Bronchial epithelial cell (primary cell): ENCODE measurements at regions not wholly inside any gene's neighbourhood (a gene's known extent, or its start where the extent isn't known, plus 50 kb on each side); places are given as distances from the start of the nearest gene placed in this dataset.

Experiments
- DNase-seq: peaks from one replicate; pipeline ENCODE4 v3.0.0-alpha.2; 2010; ENCODE audit warnings: low read depth
- FAIRE-seq: peaks from 2 replicates; lab custom pipeline; 2011; peaks lifted over from hg19 to GRCh38; lab: Jason Lieb, UNC
- H3K27me3 ChIP-seq: 2 replicates; pipeline ENCODE4 v1.5.1; 2011; ENCODE audit warnings: low read length; ENCODE audit not compliant: control insufficient read depth, insufficient read depth
- H3K36me3 ChIP-seq: 2 replicates; pipeline ENCODE4 v1.5.1; 2011; ENCODE audit warnings: low read length; ENCODE audit not compliant: control insufficient read depth, insufficient read depth
- H3K4me3 ChIP-seq: 2 replicates; pipeline ENCODE4 v1.5.1; 2011; ENCODE audit warnings: mild to moderate bottlenecking, low read depth, low read length, control low read depth
- CTCF ChIP-seq: IDR thresholded peaks from 2 replicates; pipeline ENCODE4 v1.5.1; 2011; ENCODE audit warnings: mild to moderate bottlenecking, moderate library complexity, low read length, control low read depth, inconsistent platforms; ENCODE audit not compliant: insufficient read depth, severe bottlenecking

GRCh38 chr2:78707776-78708386, 317.6 kb upstream of the REG3G start:
- FAIRE-seq (no peak), DNase-seq (no peak)
- Histone ChIP-seq H3K27me3 (no peaks in the 10 kb centered on the region), H3K4me3 (no peak overlapping the region), H3K36me3 (no peaks in the 10 kb centered on the region)
- TF ChIP-seq CTCF: no peak

GRCh38 chr2:78710632-78711375, 314.7 kb upstream of the REG3G start:
- no peak for TF ChIP-seq CTCF
- FAIRE-seq: no peak
- H3K4me3 ChIP-seq: no peak overlapping the region
- H3K36me3 ChIP-seq: no peaks in the 10 kb centered on the region
- no peaks in the 10 kb centered on the region for H3K27me3 ChIP-seq
- no peak for DNase-seq

GRCh38 chr2:78715293-78715692, 310.2 kb upstream of the REG3G start:
- Histone ChIP-seq H3K27me3 (no peaks in the 10 kb centered on the region), H3K4me3 (no peak overlapping the region), H3K36me3 (no peaks in the 10 kb centered on the region)
- FAIRE-seq (no peak), DNase-seq (no peak)
- no peak for TF ChIP-seq CTCF

GRCh38 chr2:78718024-78718423, 307.5 kb upstream of the REG3G start:
- no peaks in the 10 kb centered on the region for H3K27me3 ChIP-seq
- no peaks in the 10 kb centered on the region for H3K36me3 ChIP-seq
- no peak overlapping the region for H3K4me3 ChIP-seq
- no peak for FAIRE-seq
- DNase-seq: no peak
- no peak for TF ChIP-seq CTCF

- no peak for FAIRE-seq
- TF ChIP-seq CTCF: no peak
- H3K36me3 ChIP-seq: no peaks in the 10 kb centered on the region
- H3K4me3 ChIP-seq: no peak overlapping the region
- no peaks in the 10 kb centered on the region for H3K27me3 ChIP-seq
- no peak for DNase-seq
Observed at GRCh38 chr2:78718473-78718872, 307.0 kb upstream of the REG3G start.
